ENCODE measurements at regions not wholly inside any gene's neighbourhood (a gene's known extent, or its start where the extent isn't known, plus 50 kb on each side); places are given as distances from the start of the nearest gene placed in this dataset.

DNA sequence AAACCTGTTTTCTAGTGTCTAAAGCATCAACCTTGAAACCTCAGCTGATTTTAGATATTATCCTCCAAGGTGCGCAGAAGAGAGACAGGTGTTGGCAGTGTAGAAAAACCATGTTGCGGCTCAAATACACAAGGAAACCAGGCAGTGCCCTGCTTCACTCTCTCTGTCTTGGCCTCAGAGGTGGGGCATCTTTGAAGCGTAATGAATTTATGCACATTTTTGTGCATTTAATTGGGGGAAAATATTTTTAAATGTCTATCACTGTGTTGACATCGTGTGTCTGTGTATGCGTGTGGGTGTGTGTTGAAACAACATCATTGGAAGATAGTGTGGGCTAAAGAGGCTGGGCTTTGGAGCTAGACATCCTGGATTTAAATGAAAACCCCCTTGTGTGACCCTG is 334.0 kb upstream of the CHD6 start:
- no peak overlapping the region for H3K27ac ChIP-seq
- DNase-seq (ENCODE audit: low read depth, low spot score) = no peak

- DNase-seq (ENCODE audit: low read depth, low spot score) = no peak
- no peak overlapping the region for H3K27ac ChIP-seq
Observed at GRCh38 chr20:41951615-41952014, 333.4 kb upstream of the CHD6 start.

GRCh38 chr20:41939659-41940058 is 321.5 kb upstream of the CHD6 start:
- DNase-seq (ENCODE audit: low read depth, low spot score) = no peak
- H3K27ac ChIP-seq = no peak overlapping the region

DNA sequence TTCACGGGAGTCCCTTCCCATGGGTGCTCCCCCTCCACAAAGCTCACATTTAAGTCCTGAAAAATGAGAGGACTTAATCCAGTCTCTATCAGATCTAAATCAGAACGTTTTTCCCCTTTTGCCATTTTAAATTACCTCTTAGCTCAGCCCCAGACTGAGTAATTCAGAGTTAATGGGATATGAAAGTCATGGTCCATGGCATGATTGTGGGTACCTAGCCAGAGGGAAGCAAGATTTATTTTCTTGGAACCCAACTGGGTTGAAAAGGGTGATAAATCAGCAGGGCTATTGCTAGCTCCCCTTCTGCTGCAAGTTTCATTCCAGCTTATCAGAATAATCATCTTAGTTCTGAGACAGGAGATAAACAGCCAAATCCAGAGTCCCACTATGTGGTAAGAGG is 320.2 kb upstream of the CHD6 start:
- no peak for DNase-seq (ENCODE audit: low read depth, low spot score)
- no peak overlapping the region for H3K27ac ChIP-seq

DNA sequence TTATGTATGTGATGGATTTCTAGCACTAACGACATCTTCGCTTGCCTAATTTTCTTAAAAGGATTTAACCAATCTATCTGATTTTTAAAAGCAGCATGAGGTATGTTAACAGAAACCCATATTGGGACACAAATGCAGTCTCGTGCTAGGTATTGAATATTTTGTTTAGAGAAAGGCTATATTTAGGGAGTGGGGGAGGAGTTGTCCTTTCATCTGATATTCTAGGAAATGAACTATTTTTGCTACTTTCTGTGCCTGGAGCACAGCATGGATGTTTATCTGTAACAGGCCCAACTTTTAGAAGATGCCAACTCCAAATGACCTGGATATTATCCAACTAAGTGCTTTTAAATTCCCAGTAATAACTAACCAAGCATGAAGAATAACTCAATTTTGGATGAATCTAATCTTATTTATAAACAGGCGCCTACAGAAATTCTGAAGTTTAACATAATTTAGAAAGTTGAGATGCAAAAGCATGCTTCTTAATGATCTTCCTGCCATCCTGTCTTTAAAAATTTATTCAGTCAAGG is 317.1 kb upstream of the CHD6 start:
- DNase-seq (ENCODE audit: low read depth, low spot score) = no peak

GRCh38 chr20:41932431-41932830 is 314.3 kb upstream of the CHD6 start:
- no peak overlapping the region for H3K27ac ChIP-seq

More for the DNA sequence above, 317.1 kb upstream of the CHD6 start:
- H3K27ac ChIP-seq = no peak overlapping the region

DNA sequence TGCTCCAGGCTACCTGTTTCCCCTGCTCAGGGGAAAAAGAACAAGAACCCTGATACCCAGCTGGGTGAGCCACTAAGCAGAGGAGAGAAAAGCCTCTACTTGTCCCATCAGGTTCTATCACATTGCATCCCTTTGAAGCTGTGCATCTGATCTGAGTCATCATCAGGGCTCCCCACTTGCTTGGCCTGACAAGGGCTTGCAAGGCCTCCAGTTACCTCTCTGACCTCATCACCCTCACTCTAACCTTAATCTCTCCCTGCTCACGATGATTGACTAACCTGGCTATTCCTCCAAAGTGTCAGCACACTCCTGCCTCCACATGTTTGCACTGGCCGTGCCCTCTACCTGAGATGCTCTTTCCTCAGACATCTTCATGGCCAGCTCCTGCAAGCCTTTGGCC is 309.5 kb upstream of the CHD6 start:
- DNase-seq (ENCODE audit: low read depth, low spot score) = no peak
- no peak overlapping the region for H3K27ac ChIP-seq

More at GRCh38 chr20:41932431-41932830, 314.3 kb upstream of the CHD6 start:
- no peak for DNase-seq (ENCODE audit: low read depth, low spot score)

DNA sequence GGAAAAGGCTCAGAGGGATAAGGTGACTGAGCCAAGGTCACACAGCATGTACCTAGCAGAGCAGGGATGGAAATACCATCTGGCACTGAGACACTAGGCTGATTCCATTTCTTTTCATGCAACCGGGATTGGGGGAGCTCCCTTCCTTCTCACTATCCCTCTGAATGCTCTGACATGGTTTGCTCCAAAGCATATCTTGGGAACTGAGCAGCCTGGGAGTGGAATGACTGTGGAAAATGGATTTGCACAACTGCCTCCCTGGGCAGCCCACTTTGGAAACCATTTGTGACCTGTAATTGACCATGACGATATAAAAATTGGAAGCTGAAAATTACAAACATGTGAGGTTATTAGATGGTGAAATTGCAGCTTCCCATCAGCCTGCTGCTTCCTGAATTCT is 309.0 kb upstream of the CHD6 start:
- no peak overlapping the region for H3K27ac ChIP-seq
- DNase-seq (ENCODE audit: low read depth, low spot score) = no peak

DNA sequence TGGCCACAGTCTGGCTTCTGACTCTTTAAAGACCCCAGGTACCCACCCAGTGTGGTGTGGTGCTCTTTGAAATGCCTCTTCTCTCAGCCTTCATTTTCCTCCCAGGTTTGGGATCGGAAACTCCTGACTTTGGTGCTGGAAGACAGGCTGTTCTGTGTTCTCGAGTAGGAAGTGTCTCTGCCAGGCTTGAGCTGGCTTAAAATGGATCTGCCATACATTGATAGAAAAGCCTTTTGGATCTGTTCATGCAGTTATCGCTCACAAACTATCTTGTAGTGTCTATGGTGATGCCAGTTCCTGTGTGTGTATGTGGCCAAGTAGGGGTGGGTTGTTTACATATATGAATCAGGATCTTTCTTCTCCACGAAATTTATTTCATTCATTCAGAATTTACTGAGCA is 307.3 kb upstream of the CHD6 start:
- no peak for DNase-seq (ENCODE audit: low read depth, low spot score)
- H3K27ac ChIP-seq = no peak overlapping the region

DNA sequence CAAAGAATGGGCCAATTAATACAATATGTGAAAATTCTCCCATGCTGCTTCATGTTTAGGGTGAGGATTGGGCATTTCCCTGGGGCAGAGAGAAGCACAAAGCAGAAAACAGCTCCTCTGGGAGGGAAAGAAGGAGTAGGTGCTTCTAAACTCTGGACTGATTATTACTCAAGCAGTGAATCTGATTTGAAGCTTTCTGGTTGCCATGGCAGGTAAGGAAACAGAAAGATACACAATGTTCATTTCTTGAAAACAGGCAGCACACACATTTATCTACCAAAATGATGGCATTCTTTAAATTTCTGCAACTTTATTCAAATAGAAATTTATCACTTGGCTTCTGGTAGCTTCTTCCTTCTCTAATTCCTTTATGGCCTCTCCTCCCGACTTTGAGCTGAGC is 305.4 kb upstream of the CHD6 start:
- DNase-seq (ENCODE audit: low read depth, low spot score) = no peak
- H3K27ac ChIP-seq = no peak overlapping the region

DNA sequence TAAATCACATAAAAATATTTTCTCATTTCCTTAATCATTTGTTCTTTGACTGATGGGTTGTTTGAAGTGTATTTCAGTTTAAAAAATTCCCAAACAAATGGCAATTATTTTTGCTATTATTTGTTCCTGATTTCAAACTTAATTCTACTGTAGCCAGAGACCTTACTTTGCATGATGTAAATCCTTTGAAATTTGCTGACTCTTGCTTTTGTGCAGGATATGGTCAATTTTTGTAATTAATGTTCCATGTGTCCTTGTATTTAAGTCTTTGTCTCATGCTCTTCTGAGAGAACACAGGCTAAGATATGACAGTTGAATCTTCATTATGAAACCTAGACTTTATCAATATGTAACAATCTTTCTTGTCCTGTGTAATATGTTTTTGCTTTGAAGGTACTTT is 295.0 kb upstream of the CHD6 start:
- H3K27ac ChIP-seq = no peak overlapping the region
- DNase-seq (ENCODE audit: low read depth, low spot score) = no peak

GRCh38 chr20:41910558-41910957 is 292.4 kb upstream of the CHD6 start:
- no peak overlapping the region for H3K27ac ChIP-seq
- no peak for DNase-seq (ENCODE audit: low read depth, low spot score)

DNA sequence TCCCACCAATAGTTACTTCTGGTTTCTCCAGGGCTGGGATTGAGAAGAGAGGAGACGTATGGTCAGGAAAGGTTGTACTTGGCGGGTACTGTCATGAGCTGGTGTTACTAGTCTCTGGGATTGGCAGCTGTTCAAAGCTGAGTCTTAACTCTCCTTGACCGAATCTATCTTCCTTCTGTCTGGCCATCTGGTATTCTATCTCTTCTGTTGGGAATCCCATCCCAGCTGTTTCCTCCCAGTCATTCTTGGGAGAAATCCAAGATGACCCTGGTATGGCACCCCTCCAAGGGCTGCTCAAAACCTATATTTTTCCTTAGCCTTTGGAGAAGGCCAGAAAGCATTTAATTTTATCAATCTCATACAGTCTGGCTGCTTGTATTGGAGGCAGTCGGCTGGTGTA is 287.0 kb upstream of the CHD6 start:
- H3K27ac ChIP-seq = no peak overlapping the region
- no peak for DNase-seq (ENCODE audit: low read depth, low spot score)

GRCh38 chr20:41903586-41903985 is 285.4 kb upstream of the CHD6 start:
- DNase-seq (ENCODE audit: low read depth, low spot score) = no peak
- H3K27ac ChIP-seq = no peak overlapping the region

DNA sequence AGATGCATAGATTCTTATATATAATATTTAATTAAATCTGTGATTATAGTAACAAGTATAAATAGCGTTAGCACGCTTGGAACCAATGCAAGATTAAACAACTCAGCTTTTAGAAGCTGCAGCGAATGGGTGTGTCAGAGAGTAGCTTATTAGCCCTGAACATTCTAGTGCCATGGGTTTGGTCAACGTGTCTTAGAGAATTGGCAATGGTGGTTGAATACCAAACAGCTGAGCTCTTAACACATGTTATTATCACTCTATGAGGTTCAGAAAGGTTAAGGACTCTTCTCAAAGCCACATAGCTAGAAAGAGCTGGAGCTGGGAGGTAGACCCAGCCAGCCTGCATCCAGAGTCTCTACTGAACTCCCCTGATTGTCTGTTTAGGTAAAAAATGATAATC is 284.2 kb upstream of the CHD6 start:
- no peak for DNase-seq (ENCODE audit: low read depth, low spot score)
- no peak overlapping the region for H3K27ac ChIP-seq

- H3K27ac ChIP-seq = no peak overlapping the region
Observed at GRCh38 chr20:41900201-41900691, 282.1 kb upstream of the CHD6 start.

DNA sequence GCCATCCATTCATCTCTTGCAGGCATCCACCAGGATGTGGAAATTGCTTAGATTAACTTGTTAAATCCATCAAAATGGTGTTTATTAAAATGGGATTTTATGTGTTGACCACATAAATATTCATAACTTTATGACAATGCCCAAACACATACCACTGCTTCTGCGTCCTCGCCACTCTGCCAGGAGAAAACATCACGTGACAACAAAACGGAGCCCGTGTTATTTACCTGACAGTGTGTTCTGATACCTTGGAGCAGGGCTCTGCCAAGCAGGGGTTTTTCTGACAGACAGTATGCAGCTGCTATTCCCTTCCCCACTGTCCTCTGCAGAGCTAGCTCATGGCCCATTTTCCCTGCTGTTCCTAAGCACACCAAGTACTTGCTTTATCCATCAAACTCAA is 279.5 kb upstream of the CHD6 start:
- no peak for DNase-seq (ENCODE audit: low read depth, low spot score)
- H3K27ac ChIP-seq = no peak overlapping the region

More at GRCh38 chr20:41900201-41900691, 282.1 kb upstream of the CHD6 start:
- no peak for DNase-seq (ENCODE audit: low read depth, low spot score)

DNA sequence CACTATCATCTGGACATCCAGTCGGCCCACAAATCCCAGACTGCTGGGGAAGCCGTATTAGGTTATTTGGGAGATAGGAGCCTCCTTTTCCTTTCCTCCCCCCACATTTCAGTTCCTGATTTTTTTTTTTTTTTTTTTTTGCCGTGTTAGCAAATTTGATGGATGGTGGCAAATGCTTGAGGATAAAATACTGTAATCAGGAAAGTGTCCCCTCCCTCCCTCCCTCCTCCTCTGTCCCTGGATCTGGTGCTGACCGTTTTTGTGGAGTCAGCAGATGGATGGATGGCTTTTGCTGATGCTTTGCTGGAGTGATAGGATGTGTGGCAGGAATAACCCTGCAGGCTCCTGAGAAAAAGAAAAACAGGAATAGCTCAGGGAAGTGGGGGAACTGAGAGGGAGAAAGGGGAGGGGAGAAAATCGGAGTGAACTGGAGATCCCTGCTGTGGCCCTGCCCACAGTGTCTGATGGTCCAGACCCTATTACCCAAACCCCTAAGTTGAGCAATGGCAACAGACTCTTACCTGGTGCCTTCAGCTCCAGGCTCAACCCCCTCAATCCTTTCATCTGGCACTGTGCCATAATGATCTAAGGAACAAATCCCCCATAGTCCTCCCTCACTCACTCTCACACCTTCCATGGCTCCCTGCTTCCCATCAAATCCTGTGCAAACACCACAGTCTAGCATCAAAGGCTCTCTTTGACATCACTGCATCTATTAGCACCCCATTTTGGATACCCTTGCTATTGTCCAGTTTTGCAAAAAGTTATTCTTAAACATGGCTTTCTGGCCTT is 277.3 kb upstream of the CHD6 start:
- DNase-seq (ENCODE audit: low read depth, low spot score) = no peak
- H3K27ac ChIP-seq = no peak overlapping the region

DNA sequence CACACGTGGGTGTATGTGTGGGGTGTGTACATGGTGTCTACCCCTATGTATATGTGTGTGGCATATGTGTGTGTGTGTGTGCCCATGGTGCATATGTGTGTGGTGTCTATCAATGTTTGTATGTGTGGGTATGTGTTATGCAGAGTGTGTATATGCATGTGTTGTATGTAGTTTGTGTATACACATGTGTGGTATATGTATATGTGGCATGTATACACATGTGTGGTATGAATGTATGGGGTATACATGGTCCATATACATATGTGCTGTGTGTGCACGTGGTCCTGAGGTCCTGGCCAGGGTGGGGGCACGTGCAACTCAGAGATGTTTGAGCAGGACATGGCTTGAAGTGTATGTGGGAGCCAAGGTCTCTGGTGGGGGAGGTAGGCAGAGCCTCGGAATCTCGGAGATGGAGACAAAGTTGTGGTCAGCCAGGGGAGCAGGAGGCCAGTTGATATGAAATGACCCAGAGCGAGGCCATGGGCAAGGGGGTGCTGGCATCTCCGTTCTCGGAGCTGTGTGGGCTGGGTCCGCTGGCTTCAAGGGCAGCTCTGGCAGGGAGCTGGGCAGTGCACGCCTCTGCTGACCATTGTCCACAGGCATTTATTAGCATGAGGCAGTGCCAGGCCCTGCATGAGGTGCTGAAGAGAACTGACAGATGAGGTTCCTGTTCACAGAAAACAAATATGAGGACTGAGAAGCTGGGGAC is 276.2 kb upstream of the CHD6 start:
- no peak overlapping the region for H3K27ac ChIP-seq
- no peak for DNase-seq (ENCODE audit: low read depth, low spot score)

DNA sequence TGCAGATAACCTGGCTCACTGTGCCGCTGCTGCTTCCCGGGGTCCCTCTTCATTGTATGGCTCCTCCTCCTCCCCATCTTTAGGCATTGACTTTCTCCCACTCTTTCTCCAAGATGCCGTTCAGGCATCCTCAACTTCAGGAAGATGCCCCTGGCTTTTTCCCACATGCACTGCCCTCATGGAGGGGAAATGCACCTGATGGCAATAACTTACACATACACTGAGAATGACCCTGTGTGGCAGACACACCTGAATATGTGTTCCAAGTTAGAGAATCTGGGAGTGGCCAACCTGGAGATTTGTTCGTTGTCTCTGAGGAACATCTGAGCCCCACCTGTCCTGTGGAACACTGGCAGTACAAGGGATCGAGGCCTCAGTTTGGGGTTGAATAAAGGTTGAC is 273.9 kb upstream of the CHD6 start:
- no peak overlapping the region for H3K27ac ChIP-seq
- no peak for DNase-seq (ENCODE audit: low read depth, low spot score)

DNA sequence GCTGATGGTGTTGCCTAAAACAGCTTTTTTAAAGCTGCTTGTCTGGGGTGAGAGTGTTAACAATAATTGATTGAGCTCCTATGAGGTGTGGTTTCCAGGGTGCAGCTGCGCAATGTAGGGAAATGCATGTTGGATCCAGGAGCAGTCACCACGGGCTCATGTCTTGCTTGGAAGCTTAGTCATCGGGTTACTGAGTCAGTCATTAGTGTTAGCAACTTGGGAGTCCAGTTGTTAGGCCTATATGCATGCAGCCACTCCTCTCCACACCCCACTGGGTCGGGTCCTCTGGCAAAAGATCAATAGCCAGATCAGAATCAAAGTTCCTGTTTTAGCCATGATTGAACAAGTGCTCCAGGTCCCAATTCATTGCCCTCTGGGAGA is 271.7 kb upstream of the CHD6 start:
- H3K27ac ChIP-seq = no peak overlapping the region
- DNase-seq (ENCODE audit: low read depth, low spot score) = peak; percentile 8

Data from epithelial cell of prostate (primary cell).